HUES6 (cell line): ENCODE measurements at regions not wholly inside any gene's neighbourhood (a gene's known extent, or its start where the extent isn't known, plus 50 kb on each side); places are given as distances from the start of the nearest gene placed in this dataset.
"Not testable (repeated sequence)": the region's sequence is repeated elsewhere in the genome, so short reads cannot be mapped to it uniquely, and the experiment has no call there.

ENCODE experiments used
- H3K27ac ChIP-seq: 2 replicates; pipeline ENCODE4 v1.7.0; 2013; ENCODE audit warnings: low read depth, mild to moderate bottlenecking, low read length, inconsistent platforms
- H3K27me3 ChIP-seq: 2 replicates; pipeline ENCODE4 v1.6.1; 2013; ENCODE audit warnings: low read length; ENCODE audit not compliant: control insufficient read depth, insufficient read depth
- H3K36me3 ChIP-seq: 2 replicates; pipeline ENCODE4 v1.6.1; 2013; ENCODE audit warnings: low read length; ENCODE audit not compliant: control insufficient read depth, insufficient read depth
- H3K4me1 ChIP-seq: 2 replicates; pipeline ENCODE4 v1.6.1; 2013; ENCODE audit warnings: low read length; ENCODE audit not compliant: control insufficient read depth, insufficient read depth
- H3K4me3 ChIP-seq: 2 replicates; pipeline ENCODE4 v1.5.1; 2013; ENCODE audit warnings: low read depth, low read length
- H3K9ac ChIP-seq: one replicate; pipeline ENCODE4 v1.6.1; 2013; ENCODE audit warnings: mild to moderate bottlenecking, low read length
- H3K9me3 ChIP-seq: 2 replicates; pipeline ENCODE4 v1.6.1; 2013; ENCODE audit warnings: low read depth, low read length; ENCODE audit not compliant: control insufficient read depth, insufficient read depth

GRCh38 chr12:42030588-42030987, 114.1 kb downstream of the GXYLT1 start:
- Histone ChIP-seq H3K4me3 (no peak overlapping the region), H3K27me3 (no peaks in the 10 kb centered on the region), H3K27ac (no peak overlapping the region), H3K9me3 (no peaks in the 10 kb centered on the region), H3K36me3 (no peaks in the 10 kb centered on the region), H3K4me1 (no peaks in the 10 kb centered on the region; the same call in 1 of the 2 replicates), H3K9ac (no peak overlapping the region)

- peaks cover 12% of the 10 kb centered on the region for H3K27me3 ChIP-seq
- no peak overlapping the region for H3K4me3 ChIP-seq
- no peaks in the 10 kb centered on the region for H3K9me3 ChIP-seq
- H3K4me1 ChIP-seq = peaks cover 3% of the 10 kb centered on the region; the same call in 1 of the 2 replicates
- H3K9ac ChIP-seq = no peak overlapping the region
- no peak overlapping the region for H3K27ac ChIP-seq
- H3K36me3 ChIP-seq = no peaks in the 10 kb centered on the region
These were observed 117.1 kb downstream of the GXYLT1 start for GRCh38 chr12:42027546-42027945.

- no peak overlapping the region for H3K9ac ChIP-seq
- H3K27me3 ChIP-seq = peaks cover 12% of the 10 kb centered on the region
- H3K27ac ChIP-seq = no peak overlapping the region
- H3K4me3 ChIP-seq = no peak overlapping the region
- no peaks in the 10 kb centered on the region for H3K9me3 ChIP-seq
- no peaks in the 10 kb centered on the region for H3K36me3 ChIP-seq
- H3K4me1 ChIP-seq = peaks cover 3% of the 10 kb centered on the region; the same call in 1 of the 2 replicates
These were observed 120.2 kb downstream of the GXYLT1 start for GRCh38 chr12:42024495-42024830.

DNA sequence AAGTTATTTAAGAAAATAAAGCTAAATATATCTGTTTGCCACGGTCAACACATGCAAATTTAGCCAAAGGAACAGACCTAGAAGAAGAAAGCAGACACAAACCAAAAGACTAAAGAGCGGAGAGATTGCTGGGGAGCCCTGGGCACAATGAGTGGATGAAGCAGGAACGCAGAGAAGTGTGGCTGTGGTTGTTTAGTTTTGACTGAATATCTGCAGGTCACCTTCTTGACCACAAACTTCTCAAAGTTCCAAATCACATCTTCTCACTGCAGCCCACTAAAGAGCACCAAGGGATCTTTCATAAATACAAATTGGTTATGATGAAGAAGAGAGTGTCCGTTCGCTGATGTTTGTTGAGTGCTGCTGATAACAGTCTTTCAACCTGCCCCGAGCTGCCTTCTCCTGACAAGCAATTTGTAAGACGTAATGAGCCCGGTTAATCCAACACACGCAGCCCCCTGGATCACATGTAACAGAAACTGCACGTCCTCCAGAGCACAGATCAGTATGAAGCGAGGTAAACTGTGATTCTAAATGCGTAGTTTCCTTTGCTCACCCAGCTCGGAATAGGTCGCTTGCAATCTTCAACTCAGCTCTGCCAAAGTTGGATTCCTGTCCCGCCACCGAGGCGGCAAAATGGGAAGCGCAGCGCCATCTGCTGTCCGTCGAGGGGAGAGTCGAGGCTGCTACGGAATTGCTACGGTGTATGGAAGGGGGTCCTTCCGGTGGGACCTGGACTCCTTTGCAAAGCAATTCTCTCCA, 120.8 kb downstream of the GXYLT1 start:
- H3K9ac ChIP-seq = no peak overlapping the region
- H3K36me3 ChIP-seq = no peaks in the 10 kb centered on the region
- H3K9me3 ChIP-seq = no peaks in the 10 kb centered on the region
- peaks cover 3% of the 10 kb centered on the region; the same call in 1 of the 2 replicates for H3K4me1 ChIP-seq
- no peak overlapping the region for H3K27ac ChIP-seq
- H3K27me3 ChIP-seq = peaks cover 12% of the 10 kb centered on the region
- H3K4me3 ChIP-seq = peak overlapping the region; percentile 38

DNA sequence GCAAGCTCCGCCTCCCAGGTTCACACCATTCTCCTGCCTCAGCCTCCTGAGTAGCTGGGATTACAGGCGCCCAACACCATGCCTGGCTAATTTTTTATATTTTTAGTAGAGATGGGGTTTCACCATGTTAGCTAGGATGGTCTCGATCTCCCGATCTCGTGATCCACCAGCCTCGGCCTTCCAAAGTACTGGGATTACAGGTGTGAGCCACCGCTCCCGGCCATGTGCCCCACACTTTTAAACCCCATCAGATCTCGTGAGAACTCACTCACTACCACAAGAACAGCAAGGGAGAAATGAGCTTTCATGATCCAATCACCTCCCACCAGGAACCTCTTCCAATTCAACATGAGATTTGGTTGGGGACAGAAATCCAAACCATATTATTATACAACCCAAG, 122.7 kb downstream of the GXYLT1 start:
- H3K9ac ChIP-seq, H3K36me3 ChIP-seq, H3K4me3 ChIP-seq, H3K4me1 ChIP-seq, H3K27ac ChIP-seq, H3K9me3 ChIP-seq: not testable (repeated sequence)
- H3K27me3 ChIP-seq = peaks cover 12% of the 10 kb centered on the region

DNA sequence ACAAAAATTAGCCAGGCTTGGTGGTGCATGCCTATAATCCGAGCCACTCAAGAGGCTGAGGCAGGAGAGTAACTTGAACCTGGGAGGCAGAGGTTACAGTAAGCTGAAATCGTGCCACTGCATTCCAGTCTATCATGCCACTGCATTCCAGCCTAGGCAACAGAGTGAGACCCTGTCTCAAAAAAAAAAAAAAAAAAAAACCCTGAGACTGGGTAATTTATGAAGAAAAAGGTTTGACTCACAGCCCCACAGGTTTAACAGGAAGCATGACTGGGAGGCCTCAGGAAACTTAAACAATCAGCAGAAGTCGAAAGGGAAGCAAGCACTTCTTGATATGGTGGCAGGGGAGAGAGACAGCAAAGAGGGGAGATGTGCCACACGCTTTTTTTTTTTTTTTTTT, 123.2 kb downstream of the GXYLT1 start:
- Histone ChIP-seq H3K36me3 (no peaks in the 10 kb centered on the region), H3K4me3 (no peak overlapping the region), H3K27ac (no peak overlapping the region), H3K9me3 (no peaks in the 10 kb centered on the region), H3K9ac (no peak overlapping the region), H3K27me3 (peaks cover 12% of the 10 kb centered on the region), H3K4me1 (peaks cover 3% of the 10 kb centered on the region; the same call in 1 of the 2 replicates)

GRCh38 chr12:42020226-42020625, 124.4 kb downstream of the GXYLT1 start:
- no peak overlapping the region for H3K9ac ChIP-seq
- no peak overlapping the region for H3K27ac ChIP-seq
- peaks cover 3% of the 10 kb centered on the region; the same call in 1 of the 2 replicates for H3K4me1 ChIP-seq
- H3K36me3 ChIP-seq = no peaks in the 10 kb centered on the region
- no peaks in the 10 kb centered on the region for H3K9me3 ChIP-seq
- no peak overlapping the region for H3K4me3 ChIP-seq
- H3K27me3 ChIP-seq = peaks cover 12% of the 10 kb centered on the region

DNA sequence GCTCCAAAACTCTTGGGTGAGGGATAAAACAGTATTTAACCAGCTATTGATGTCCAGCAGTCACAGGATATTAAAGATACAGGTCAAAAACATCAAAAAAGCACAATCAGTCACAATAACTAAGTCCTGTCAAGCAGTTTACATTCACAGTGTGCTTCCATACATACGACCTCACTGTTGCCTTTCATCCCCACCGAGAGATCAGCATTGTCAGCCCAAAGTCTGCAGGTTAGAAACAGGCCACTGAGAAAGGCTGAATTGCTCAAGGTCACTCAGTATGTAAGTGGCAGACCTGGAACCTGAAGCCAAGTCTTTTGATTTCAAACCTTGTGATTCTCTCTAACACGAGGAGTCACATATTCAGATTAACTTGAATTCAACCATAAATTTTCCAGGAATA, 124.9 kb downstream of the GXYLT1 start:
- Histone ChIP-seq H3K9me3 (no peaks in the 10 kb centered on the region), H3K27ac (no peak overlapping the region), H3K9ac (no peak overlapping the region), H3K27me3 (peaks cover 12% of the 10 kb centered on the region), H3K36me3 (no peaks in the 10 kb centered on the region), H3K4me1 (peaks cover 3% of the 10 kb centered on the region; the same call in 1 of the 2 replicates), H3K4me3 (no peak overlapping the region)

- Histone ChIP-seq H3K4me1 (no peaks in the 10 kb centered on the region; the same call in 1 of the 2 replicates), H3K4me3 (no peak overlapping the region), H3K27me3 (no peaks in the 10 kb centered on the region), H3K9me3 (no peaks in the 10 kb centered on the region), H3K36me3 (no peaks in the 10 kb centered on the region), H3K9ac (no peak overlapping the region), H3K27ac (no peak overlapping the region)
These were observed 127.6 kb downstream of the GXYLT1 start for GRCh38 chr12:42017051-42017450.

- no peak overlapping the region for H3K9ac ChIP-seq
- H3K27ac ChIP-seq = no peak overlapping the region
These were observed 129.6 kb downstream of the GXYLT1 start for GRCh38 chr12:42015051-42015461.

GRCh38 chr12:42012501-42012900, 132.2 kb downstream of the GXYLT1 start:
- H3K27ac ChIP-seq, H3K9ac ChIP-seq, H3K4me1 ChIP-seq, H3K4me3 ChIP-seq, H3K27me3 ChIP-seq, H3K36me3 ChIP-seq, H3K9me3 ChIP-seq: not testable (repeated sequence)

More at GRCh38 chr12:42015051-42015461, 129.6 kb downstream of the GXYLT1 start:
- Histone ChIP-seq H3K27me3 (no peaks in the 10 kb centered on the region), H3K4me1 (no peaks in the 10 kb centered on the region; the same call in 1 of the 2 replicates), H3K9me3 (no peaks in the 10 kb centered on the region), H3K4me3 (no peak overlapping the region), H3K36me3 (no peaks in the 10 kb centered on the region)
